ENCODE measurements at regions not wholly inside any gene's neighbourhood (a gene's known extent, or its start where the extent isn't known, plus 50 kb on each side); places are given as distances from the start of the nearest gene placed in this dataset.

GRCh38 chr7:17055596-17055995 lies 173.8 kb upstream of the AGR3 start:
- TF ChIP-seq POLR2A (IDR thresholded peaks at IDR 0.05) (no peak), POLR2AphosphoS5 (IDR thresholded peaks at IDR 0.05) (no peak)
- TF ChIP-seq, protein P1, sequence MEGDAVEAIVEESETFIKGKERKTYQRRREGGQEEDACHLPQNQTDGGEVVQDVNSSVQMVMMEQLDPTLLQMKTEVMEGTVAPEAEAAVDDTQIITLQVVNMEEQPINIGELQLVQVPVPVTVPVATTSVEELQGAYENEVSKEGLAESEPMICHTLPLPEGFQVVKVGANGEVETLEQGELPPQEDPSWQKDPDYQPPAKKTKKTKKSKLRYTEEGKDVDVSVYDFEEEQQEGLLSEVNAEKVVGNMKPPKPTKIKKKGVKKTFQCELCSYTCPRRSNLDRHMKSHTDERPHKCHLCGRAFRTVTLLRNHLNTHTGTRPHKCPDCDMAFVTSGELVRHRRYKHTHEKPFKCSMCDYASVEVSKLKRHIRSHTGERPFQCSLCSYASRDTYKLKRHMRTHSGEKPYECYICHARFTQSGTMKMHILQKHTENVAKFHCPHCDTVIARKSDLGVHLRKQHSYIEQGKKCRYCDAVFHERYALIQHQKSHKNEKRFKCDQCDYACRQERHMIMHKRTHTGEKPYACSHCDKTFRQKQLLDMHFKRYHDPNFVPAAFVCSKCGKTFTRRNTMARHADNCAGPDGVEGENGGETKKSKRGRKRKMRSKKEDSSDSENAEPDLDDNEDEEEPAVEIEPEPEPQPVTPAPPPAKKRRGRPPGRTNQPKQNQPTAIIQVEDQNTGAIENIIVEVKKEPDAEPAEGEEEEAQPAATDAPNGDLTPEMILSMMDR (IDR thresholded peaks at IDR 0.05): no peak

Data from sigmoid colon (tissue), 4 donors.